Muscle of arm (tissue), 1 donor: ENCODE measurements at regions not wholly inside any gene's neighbourhood (a gene's known extent, or its start where the extent isn't known, plus 50 kb on each side); places are given as distances from the start of the nearest gene placed in this dataset.
"Not testable (repeated sequence)": the region's sequence is repeated elsewhere in the genome, so short reads cannot be mapped to it uniquely, and the experiment has no call there.

Experiments
- DNase-seq: peaks from one replicate; pipeline ENCODE4 v3.0.0-alpha.2; 2013

- peak; percentile 40 for DNase-seq
These were observed 784.6 kb upstream of the NUDT12 start for GRCh38 chr5:104347119-104347708.

- no peak for DNase-seq
These were observed 782.8 kb upstream of the NUDT12 start for GRCh38 chr5:104345222-104346016.

GRCh38 chr5:104344809-104345208, 782.2 kb upstream of the NUDT12 start:
- no peak for DNase-seq

DNA sequence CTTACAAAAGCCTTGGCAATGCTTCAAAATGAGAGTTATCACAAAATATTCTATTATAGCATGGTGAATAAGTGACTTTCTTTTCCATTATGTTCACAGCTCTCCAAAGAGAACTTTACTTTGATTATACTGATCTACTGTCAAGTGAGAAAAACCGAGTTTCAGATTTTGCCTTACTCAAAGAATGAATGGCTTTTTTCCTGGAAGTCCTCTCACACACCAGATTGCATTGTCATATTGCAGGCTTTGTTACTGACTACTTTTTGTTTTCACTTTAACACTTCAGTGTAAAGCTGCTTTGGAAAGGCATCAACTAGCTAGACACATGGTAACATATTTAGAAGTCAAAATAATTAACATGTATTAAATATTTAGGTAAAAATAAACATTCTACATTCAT, 765.2 kb upstream of the NUDT12 start:
- peak; percentile 7 for DNase-seq

DNA sequence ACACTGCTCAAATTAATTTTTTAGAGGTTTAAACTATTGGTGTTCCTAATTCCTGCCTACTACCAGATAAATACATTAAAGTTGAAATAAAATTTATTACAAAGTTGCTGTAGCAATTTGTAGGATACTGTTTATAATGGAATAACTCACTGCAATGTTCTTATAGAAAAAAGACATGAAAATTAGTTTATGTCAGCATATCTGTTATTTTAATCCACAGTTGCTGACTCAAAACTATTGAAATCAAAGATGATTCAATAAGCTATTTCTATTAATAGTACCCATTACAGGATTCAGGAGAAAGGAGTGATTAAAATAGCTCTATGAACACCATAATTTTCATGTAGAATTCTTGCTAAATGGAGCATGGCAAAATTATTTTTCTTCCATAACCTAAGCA, 764.4 kb upstream of the NUDT12 start:
- DNase-seq, result no peak

DNA sequence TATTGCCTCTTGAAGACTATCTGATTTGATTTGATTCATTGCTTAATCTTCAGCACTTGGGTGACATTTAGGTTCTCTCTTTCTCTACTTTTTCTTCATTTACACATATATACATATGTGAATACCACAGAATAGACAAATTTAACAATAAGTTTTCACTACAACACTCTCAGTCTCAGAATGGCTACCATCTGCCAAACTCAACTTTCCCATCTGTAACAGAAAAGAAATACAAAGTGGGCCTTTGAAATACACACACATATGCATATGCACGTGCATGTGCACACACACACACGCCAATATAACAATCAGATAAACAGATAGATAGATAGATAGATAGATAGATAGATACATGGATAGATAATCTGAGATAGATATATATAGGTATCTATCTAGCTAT, 762.8 kb upstream of the NUDT12 start:
- no peak for DNase-seq

GRCh38 chr5:104316676-104317075, 754.1 kb upstream of the NUDT12 start:
- not testable (repeated sequence) for DNase-seq

DNA sequence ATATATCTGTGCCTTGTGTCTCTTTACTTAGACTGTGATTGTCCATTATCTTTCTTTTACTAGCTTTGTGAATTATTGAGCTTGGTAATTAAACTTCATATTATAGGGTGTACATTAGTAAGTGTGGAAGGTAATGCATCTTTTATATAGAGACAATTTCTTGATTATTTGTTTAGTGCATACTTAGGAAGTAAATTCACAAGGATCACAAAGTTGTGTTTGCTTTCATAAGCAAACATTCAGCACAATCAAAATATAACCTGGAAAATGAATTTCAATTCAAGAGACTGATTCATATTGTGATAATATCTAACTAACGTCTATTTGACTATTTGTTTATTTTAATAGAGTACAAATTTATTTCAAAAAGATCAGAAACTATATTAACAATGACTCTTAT, 749.9 kb upstream of the NUDT12 start:
- no peak for DNase-seq

- DNase-seq, result no peak
These were observed 743.0 kb upstream of the NUDT12 start for GRCh38 chr5:104305602-104306001.

DNA sequence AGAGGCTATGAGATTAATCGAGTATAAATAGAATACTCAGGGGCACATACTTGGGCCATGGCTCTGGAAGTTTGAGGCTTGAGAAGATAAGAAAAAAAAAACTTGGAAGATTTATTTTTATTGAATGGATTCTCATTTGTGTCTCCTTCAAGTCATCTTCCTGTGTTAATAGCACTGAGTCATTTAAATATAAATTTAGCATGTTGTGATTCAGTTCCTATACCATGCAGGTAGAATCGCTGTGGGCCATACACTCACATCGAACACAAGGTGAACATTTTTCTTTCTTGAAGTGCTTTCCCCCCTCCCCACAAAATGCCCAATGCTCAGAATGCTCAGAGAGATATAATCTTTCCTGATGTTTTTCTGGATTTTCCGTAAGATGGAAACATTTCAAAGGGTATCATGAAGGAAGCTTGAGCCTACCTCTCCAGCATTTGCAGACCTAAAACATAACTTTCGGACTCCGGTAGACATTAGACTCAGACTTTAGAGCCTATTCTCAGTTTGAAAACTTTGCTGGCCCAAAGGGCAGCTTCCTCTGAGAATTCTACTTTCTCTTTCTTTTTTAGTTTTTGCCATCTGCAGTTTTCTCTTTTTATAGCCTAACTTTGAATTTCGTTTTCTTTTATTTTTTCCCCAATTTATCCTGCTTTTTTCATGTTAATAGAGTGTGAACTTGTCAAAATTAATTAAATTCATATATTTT, 737.6 kb upstream of the NUDT12 start:
- DNase-seq, result no peak

- DNase-seq, result no peak
These were observed 735.9 kb upstream of the NUDT12 start for GRCh38 chr5:104298518-104298917.

- DNase-seq, result no peak
These were observed 734.5 kb upstream of the NUDT12 start for GRCh38 chr5:104297076-104297475.

GRCh38 chr5:104295991-104296390, 733.4 kb upstream of the NUDT12 start:
- no peak for DNase-seq

DNA sequence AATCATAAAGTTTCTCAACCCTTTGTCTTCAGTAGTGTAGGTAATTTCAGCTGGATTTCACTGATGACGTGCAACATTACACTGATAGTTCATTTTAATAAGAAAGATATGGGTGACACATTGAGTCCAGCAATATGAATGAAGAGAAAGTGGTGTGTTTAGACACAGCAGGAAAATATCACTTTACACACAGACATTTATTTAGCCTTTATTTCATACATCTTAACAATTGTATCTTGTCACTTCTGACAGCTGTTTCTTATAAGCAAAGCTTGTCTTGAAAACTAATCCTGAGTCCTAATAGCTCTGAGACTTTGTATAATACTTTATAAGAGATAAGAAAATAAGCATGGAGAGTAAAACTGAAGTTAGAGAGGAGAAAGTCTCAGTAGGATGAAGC, 720.5 kb upstream of the NUDT12 start:
- no peak for DNase-seq

- no peak for DNase-seq
These were observed 711.1 kb upstream of the NUDT12 start for GRCh38 chr5:104273725-104274124.

- DNase-seq, result no peak
These were observed 704.9 kb upstream of the NUDT12 start for GRCh38 chr5:104267320-104268015.

GRCh38 chr5:104266161-104266560, 703.6 kb upstream of the NUDT12 start:
- DNase-seq, result no peak

DNA sequence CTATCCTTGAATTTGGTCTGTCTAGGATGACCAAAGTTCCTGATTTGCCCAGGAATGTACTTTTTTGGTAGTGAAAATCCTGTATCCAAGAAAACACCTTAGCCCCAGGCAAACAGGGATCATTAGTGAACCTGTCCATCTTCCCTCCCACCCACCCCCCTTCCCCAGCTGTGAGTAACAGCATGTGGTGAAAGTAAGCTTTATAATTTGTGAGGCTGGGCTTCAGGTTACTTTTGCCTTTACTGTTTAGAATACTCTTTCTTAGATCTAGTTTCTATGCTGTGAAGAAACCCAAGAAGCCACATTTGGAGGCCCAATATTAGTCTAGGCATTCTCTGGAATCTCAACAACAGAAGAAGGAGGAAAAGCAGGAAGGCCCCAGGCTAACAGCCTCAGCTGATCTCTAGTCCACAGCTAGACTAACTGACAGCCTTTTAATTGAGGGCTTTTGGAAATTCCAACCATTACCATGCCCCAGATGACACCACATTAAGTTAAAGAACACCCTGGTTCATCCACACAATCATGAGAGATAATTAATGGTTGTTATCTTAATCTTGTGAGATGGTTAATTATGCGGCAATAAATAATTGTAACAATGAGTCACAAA, 703.0 kb upstream of the NUDT12 start:
- no peak for DNase-seq

- DNase-seq, result no peak
These were observed 684.7 kb upstream of the NUDT12 start for GRCh38 chr5:104247260-104247659.

DNA sequence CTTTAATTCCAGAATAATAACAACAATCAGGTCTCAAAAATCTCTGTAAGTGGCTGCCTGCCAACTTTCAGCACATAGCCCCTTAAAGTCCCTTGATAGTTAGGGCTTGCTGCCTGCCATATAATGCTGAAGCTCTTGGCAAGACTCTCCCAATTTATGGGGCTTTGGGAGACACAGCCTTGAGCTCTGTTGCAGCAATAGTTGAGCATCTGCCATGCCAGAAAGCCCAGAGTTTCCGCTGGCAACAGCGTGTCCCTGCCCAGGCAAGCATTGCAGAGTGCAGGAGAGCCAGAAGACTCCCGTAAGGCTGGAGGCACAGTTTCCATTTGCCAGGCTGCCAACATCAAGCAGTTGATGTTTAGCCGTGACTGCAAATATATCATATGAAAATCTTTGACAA, 678.5 kb upstream of the NUDT12 start:
- peak; percentile 8 for DNase-seq

DNA sequence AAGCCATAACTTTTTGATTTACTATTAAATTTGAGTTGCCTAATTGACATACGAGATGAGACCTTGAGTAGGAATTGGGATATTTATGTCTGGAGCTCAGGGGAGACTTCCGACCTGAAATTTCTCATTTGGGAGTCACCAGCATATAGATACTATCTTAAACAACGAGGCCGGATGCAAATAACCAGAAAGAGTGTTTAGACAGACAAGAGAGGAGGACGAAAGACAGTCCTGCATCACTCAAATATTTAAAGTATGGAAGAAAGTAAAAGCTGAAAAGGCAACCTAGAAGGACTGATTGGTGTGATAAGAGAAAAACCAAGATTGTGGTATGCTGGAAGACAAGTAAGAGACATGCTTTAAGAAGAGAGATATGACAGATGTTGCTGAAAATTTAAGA, 675.0 kb upstream of the NUDT12 start:
- DNase-seq, result no peak
